Fibroblast of skin of right quadriceps (primary cell): ENCODE measurements at regions not wholly inside any gene's neighbourhood (a gene's known extent, or its start where the extent isn't known, plus 50 kb on each side); places are given as distances from the start of the nearest gene placed in this dataset.
"Not testable (repeated sequence)": the region's sequence is repeated elsewhere in the genome, so short reads cannot be mapped to it uniquely, and the experiment has no call there.

Source experiments
- DNase-seq: peaks from one replicate; pipeline ENCODE4 v3.0.0-alpha.2; 2013

DNA sequence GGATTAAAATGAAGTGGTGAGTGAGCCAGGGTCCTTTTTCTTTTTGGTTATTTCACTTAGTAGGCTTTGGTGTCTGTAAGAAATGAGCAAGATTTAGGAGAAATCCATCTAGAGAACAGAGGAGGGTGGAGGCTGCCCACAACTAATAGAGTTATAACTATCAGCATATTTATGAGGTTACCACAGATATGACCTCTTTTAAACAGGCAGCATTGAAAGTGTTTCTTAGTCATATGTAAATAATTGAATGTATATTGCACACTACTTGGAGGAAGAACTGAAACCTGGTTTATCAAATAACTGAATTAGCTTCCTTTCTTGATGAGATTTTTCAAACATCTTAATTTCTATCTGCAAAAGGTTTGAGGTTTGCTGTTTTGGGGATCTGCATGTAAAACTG, 483.1 kb upstream of the PIK3R1 start:
- DNase-seq: peak; percentile 7

DNA sequence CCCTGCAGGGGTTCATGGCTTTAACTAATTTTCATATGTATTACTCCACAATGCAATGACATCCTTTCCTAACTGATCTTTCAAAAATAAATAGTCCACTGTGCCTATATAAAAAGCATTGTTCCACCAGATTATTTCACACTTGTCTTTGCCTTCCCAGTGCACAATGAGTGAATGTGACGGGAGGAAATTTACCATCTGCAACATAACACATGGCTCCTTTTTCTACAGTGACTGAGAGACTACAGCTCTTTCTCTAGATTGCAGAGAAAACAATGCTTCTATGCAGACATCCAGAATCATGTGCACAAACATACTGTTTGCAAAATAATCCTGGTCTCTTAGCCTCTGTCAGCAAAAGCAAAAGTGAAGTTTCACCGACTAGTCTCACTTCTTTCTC, 483.7 kb upstream of the PIK3R1 start:
- no peak for DNase-seq

DNA sequence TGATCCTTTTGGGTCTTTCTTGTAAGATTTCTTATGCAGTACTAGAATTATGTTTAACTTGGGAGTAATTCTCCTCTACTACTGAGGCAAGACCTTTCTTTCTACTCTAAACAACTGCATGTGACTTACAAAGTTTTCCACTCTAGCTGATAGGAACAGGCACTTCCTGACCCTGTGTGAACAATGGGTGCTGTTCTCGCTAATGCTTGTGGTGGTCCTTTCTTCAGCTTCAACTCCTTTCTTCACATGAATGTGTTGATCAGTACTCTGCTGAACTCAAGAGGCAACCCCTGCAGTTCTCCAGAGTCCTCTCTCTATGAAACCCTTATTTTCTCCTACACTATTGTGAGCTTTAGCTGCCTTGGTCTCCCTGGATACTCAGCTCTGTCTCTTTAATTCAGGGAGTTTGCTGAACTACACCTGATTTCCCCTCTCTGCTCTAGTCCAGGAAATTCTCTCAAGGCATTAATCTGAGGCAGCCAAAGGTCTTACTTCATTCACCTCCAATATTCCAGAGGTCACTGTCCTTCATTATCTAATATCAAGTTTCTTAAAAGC, 484.6 kb upstream of the PIK3R1 start:
- DNase-seq: no peak

DNA sequence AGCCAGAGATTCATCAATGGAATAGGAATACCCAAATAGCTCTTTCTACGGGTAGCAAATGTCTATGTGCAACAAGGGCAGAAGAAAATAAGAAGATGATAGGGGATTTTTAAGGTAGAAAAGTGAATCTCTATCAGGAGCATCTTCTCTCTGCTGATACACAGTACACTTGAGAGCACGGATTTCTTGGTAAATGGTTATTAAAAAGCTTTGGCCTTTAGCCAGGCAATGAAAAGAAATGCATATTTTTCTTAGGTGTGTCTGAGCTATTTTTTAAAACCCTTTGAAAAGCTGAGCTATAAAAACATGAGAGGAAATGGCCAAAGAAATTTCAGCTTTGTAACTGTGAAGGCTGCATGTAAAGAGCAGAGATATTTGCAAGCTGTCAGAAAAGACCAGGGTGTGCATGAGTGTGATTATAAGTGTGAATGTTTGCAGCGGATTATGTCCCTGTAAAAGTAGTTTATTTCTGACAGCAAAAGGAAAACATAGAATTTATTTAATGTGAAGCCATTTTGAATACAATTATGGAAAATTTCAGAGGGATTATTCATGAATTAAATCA, 487.1 kb upstream of the PIK3R1 start:
- no peak for DNase-seq

DNA sequence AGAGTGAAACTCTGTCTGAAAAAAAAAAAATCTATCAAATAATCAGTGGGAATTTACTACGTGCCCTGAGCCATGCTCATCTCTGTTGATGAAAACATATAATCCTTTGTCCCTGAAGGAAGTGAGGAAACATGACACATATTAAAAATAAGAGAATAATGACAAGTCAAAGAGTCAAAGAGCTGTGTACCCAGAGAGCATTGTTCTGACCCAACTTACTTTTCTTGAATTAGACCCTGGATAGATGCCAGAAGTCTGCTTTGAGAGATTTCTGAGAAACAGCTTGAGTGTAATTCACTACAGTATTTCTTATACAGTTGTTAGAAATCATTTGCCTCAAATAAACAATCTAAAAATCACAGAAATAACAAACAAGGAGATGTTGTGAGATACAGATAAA, 490.0 kb upstream of the PIK3R1 start:
- DNase-seq: no peak

DNA sequence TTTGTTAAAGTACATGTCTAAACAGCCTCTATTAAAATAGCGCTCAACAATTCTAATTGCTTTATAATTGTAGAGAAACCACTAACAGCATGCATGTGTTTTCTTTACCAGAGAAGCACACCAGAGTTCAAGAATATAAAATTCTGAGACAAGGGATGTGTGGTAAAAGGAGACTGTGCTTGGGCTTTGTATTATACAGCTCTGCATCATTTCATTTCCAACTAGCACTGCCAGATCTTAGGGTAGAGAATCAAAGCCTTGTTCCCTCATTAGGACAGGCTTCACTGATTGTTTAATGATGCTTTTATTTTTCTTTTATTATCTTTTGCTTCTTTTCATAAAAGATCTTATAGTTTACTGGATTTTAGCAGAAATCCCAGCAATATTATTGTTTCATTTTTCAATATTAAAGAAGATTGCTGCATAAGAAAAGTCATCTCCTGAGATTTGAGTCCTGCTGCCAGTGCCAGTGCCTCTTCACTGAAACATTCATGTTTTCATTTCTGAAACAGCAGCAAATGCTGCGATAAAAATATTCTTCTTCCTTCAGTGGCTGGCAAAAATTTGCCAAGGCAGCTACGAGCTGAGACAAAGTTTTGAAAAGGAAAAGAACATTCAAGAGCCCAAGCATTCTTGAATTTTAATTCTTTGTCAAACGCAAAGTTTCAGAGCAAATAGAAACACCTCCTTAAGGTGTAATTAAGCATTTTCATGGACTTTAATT, 491.0 kb upstream of the PIK3R1 start:
- no peak for DNase-seq

DNA sequence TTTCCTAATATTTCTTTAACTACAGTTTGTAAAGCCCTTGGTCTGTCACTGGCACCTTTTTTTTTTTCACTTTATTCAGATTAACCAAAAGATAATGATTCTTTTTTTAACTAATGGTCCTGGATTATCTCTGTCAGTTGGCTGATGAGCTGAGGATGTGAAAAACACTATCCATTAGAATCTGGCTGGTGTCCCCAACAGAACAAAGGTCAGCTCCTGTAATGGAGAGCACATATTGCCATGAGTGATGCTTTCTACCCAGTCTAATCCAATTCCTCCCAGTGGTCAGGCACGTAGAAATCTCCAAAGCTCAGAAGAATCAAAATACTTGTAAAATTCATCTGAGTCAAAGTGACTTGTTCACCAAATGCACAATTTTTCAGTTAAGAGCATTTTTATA, 491.7 kb upstream of the PIK3R1 start:
- no peak for DNase-seq

DNA sequence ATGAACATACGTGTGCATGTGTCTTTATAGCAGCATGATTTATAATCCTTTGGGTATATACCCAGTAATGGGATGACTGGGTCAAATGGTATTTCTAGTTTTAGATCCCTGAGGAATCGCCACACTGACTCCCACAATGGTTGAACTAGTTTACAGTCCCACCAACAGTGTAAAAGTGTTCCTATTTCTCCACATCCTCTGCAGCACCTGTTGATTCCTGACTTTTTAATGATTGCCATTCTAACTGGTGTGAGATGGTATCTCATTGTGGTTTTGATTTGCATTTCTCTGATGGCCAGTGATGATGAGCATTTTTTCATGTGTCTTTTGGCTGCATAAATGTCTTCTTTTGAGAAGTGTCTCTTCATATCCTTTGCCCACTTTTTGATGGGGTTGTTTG, 493.0 kb upstream of the PIK3R1 start:
- DNase-seq: not testable (repeated sequence)

DNA sequence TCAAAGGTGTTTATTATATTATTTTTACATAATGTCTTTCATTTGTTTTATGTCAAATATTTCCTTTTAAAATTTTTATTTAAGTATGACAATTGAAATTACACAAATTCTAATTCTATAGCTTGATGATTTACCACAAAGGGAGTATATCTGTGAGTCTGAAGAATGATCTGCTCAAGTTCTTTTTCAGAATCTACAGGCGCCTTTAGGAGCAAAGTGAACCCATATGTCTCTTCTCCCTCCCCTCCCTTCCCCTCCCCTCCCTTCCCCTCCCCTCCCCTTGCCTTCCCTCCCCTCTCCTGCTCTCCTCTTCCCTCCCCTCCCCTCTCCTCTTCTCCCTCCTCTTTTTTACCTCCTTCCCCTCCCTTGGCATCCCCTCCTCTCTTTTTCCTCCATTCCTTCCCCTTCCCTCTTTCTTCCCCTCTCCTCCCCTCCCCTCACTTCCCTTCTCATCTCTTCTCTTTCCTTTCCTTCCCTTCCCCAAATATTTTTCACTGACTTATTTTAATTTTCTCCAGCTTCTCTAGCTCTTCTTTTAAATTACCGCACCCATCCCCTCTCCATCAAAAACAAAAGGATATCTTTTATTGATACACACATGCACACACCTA, 495.3 kb upstream of the PIK3R1 start:
- DNase-seq: no peak

DNA sequence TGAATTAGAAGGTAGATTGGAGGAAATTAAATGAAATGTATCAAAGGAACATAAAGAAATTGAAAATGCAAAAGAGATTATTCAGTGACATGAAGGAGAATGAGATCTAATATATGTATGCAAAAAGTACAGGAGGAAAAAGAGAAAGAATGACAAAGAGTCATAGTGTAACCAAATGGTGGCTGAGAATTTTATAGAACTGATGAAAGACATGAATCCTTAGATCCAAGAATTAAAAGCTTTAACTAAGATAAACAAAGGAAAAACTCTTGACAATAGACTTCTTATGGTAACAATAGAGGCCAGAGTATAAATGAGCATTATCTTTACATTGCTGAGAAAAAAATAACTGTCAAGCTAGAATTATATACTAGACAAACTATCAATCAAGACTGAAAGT, 505.4 kb upstream of the CD180 start:
- DNase-seq: no peak

DNA sequence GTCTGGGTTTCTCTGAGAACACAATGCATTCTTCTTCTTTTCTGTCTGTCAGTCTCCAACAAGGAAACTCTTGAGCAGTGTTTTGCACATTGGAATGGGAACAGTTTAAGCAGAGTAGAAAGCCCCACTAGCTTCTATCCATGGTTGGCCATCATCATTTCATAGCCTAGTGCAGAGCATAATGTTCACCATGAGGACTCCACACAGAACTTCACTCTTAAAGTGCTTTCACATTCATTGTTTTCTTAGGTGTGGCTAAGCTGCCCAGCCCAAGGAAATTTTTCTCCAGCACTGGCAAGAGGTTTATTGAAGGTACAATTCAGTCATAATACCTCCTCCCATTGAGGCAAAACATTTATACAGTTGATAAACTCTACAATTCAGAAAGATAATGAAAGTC, 503.0 kb upstream of the CD180 start:
- DNase-seq: no peak

DNA sequence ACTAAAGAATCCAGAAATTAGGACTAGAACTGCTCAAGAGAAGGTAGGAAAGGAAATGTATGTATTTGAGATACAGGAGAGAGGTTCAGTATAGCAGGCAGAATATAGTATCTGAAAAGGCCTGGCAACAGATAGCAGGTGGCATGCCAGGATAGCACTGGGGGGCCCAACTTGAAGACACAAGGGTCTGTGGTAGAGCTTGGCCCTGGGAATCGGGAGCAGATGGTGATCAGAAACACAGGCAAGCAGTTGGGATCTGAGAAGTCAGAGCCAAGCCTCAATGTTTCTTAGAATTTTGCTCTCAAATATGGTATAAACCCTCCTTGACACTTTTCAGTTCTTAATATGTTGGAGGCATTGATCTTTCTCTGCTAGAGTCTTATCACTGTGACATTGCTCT, 499.8 kb upstream of the CD180 start:
- DNase-seq: no peak

DNA sequence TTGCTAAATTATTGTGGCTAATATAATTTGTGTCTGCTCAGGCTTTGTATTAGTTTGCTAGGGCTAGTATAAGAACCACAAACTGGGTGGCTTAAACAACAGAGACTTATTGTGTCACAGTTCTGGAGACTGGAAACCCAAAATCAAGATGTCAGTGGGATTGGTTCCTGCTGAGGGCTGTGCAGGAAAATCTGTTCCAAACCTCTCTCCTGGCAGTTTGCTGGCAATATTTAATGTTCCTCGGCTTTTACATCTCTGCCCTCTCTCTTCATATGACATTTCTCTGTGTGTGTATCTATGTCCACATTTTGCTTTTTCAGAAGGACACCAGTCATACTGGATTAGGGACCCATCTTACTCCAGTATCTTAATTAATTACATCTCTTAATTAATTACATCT, 498.8 kb upstream of the CD180 start:
- DNase-seq: no peak

DNA sequence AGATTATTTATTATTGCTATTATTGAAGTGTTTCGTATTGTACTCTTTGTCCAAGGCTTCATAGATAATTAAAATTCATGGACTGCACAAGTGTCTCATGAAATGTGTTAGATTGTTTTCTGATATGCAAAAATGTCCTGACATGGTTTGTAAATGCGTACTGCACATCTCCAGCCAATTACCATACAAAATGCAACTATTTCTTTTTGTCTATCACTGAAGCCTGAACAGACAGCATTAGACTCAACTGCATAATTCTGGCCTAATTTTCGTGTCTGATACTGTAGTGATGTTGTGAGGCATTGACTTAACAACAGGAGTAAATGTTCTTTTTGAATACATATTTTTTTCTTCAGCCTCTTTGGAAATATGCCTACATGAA, 498.2 kb upstream of the CD180 start:
- DNase-seq: no peak

DNA sequence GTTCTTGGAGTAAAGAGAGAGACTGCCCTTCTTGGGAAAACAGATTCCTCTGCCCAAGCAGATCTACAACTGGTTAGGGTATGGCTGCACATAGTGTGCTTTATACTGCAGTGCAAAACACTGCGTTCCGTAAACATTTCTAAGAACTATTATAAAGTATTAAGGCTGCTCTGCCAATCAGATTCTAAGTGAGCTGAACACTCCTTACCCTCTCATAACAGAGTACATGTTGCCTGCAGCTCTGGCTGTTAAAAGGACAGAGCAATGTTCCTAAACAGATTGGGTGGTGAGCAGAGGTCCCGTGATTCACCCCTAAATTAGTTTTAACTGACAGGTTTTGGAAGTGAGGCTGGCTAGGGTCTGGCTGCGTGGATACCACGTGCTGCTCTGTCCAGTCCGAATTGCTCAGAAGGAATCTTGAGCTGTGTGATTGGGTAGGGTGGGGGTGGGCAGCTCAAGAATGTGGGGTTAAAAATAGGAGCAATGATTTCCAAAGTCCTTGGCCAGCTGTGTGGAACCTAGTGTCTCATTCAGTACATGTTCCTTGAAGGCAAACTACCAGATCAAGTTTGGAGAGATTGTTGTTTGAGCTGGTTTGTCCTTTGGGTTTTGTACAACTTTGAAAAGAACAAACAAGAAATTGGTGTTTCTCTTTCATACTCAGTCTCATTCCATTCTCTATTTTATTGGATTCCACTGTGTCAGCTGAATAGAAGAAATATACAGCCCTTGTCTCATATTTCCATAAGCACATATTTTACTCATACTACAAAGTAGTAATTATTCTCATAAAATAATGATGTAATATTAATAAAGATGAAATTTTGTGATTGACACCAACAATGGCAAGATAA, 497.6 kb upstream of the CD180 start:
- DNase-seq: peak; percentile 32

DNA sequence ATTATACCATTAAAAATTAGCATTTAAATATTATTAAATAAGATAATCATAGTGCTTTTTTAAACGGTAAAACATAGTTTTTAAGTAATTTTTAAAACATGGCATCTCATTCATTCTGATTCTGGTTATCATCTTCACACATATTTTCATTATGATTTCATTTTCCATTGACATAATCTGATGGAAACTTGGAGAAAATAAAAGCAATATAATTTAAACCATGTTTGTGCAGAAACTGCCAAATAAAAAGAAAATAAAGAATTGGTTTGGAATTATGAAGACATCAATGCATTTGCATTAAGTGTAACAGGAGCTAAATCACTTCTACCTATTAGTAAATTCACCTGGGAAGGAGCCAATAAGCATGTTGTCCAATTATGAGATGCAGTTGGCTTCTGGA, 490.1 kb upstream of the CD180 start:
- DNase-seq: no peak

DNA sequence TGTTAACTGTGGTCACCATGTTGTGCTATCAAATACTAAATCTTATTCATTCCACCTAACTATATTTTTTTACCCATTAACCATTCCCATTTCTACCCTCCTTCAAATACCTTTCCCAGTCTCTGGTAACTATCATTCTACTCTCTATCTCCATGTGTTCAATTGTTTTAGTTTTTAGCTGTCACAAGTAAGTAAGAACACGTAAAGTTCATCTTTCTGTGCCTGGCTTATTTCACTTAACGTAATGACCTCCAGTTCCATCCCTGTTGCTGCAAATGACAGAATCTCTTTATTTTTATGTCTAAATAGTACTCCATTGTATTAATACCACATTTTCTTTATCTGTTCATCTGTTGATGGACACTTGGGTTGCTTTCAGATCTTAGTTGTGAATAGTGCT, 485.1 kb upstream of the CD180 start:
- no peak for DNase-seq

DNA sequence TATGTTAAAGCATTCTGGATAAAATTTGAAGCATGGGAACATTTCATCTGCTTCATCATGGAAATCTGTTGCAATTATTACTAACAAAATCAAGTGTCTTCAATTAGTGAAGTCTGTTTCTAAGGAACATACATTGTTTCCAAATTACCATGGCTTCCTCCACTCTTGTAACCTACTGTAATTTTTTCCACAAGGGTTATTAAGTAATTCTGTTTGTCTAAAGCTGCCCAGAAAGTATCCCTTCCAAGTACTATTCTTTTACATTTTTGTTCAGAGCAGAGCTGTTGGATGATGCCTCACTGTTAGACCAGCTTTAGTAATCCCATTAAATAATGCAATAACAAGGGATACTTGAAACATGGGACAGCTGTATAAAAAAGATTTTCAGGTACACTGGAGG, 483.5 kb upstream of the CD180 start:
- peak; percentile 6 for DNase-seq

DNA sequence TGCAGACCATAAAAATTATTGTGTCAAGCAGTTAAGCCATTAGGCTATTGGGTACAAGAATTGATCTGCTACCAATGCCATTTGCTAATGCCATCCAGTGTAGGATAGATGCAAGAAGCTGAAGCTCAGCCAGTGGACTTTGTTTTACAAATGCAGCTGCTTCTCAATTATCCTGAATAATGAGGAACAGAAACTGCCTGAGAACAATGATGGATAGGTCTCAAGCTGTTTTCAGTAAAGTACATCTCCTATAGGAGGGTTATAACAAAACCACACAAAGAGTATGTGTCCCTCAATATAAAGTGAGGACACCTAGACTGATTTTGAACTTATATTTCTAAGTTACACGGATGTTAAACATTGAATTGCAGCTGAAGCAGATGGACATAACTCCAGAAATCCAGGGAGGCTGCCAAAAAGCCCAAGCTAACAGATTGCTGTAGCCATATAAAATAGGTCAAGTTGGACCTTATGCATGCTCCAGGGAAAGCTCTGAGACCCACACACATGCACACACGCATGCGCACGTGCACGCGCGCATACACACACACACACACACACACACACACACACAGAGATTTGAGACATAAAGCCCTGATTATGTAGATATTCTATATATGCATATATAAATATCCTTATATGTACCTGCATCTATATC, 482.7 kb upstream of the CD180 start:
- no peak for DNase-seq

DNA sequence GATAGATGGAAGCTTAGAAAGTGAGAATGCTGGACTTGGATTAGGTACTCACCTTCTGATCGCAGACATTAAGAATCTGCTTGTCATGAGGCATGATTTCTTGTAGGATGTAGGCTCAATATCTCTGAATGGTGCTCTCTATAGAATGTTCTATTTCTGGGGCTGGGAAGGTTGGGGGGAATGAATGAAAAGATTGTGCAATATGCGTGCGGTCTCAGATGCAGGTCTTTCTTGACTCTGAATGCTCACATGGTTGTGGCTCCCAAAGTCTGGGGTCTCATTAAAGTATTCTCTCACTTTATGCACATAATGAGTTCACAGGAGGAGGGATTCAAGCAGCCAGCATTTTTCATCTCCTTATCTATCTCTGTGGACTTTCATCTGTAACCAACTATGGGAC, 482.0 kb upstream of the CD180 start:
- no peak for DNase-seq

DNA sequence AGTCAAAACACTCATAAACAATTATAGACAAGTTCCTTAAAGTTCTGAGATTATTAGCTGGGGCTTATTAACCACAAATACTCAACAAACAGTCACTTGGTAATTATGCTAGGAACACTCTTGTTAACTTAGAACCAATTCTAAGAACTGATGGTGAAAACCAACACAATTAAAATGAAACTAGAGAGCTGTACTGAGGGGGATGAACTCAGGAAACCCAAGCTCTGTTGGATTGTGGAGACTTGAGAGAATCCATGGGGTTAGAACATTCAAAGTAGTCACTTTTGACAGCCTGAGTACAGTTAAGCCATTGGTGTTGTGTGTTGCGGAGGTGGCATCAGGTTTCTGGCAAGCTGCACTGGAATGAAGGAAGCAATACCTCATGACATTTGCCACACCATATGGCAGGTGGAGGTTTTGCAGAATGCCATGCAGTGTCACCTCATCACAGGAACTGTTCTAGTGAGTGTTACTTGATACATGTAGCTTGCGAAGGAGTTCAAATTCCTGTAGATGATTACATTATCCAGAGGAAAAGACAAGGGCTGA, 480.9 kb upstream of the CD180 start:
- DNase-seq: no peak

DNA sequence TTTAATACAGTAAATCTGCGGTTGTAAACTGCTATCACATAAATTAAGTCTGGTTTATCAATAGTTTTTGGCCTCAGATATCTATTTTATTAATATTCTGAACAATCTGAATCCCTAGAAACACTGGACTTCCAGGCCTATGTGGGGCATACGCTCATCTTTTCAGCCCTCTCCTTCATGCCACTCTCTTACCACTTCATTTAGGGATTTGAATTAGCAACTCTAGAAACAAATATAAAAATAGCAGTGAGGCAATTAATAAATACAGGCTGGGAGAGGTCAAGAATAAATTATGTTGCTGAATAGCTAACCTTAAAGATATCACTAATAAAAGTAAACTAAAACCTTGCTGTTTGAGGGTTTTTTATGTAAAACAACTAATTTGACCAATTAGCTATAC, 480.3 kb upstream of the CD180 start:
- no peak for DNase-seq
